Nephron (organoid): ENCODE measurements at regions not wholly inside any gene's neighbourhood (a gene's known extent, or its start where the extent isn't known, plus 50 kb on each side); places are given as distances from the start of the nearest gene placed in this dataset.

Experiments used
- H3K27ac Mint-ChIP-seq, 3 experiments: 2 replicates each; pipeline ENCODE4 v1.8.0; 2020; ENCODE audit warnings: mixed read lengths in 3 of 3, mild to moderate bottlenecking in 2 of 3, moderate library complexity in 1 of 3
- H3K27me3 Mint-ChIP-seq: 2 replicates; pipeline ENCODE4 v1.8.0; 2021; ENCODE audit warnings: low read depth, mild to moderate bottlenecking, moderate library complexity, mixed read lengths
- H3K36me3 Mint-ChIP-seq: 2 replicates; pipeline ENCODE4 v1.8.0; 2020; ENCODE audit warnings: low read depth, mixed read lengths
- H3K4me1 Mint-ChIP-seq: 2 replicates; pipeline ENCODE4 v1.8.0; 2020; ENCODE audit warnings: mixed read lengths
- H3K4me3 Mint-ChIP-seq, 3 experiments: 2 replicates each; pipeline ENCODE4 v1.8.0; 2020; ENCODE audit warnings: mild to moderate bottlenecking in 3 of 3, mixed read lengths in 3 of 3, moderate library complexity in 2 of 3
- H3K9me3 Mint-ChIP-seq: 2 replicates; pipeline ENCODE4 v1.8.0; 2020; ENCODE audit warnings: mixed read lengths
- TF ChIP-seq, protein P1 (sequence below), 3 experiments: fragments of 200-600 bp; sonication (generic); IDR thresholded peaks; one replicate each; pipeline ENCODE4 v1.5.0; 2021; ENCODE audit warnings: antibody characterized with exemption in 3 of 3; ENCODE audit not compliant: unreplicated experiment in 3 of 3

DNA sequence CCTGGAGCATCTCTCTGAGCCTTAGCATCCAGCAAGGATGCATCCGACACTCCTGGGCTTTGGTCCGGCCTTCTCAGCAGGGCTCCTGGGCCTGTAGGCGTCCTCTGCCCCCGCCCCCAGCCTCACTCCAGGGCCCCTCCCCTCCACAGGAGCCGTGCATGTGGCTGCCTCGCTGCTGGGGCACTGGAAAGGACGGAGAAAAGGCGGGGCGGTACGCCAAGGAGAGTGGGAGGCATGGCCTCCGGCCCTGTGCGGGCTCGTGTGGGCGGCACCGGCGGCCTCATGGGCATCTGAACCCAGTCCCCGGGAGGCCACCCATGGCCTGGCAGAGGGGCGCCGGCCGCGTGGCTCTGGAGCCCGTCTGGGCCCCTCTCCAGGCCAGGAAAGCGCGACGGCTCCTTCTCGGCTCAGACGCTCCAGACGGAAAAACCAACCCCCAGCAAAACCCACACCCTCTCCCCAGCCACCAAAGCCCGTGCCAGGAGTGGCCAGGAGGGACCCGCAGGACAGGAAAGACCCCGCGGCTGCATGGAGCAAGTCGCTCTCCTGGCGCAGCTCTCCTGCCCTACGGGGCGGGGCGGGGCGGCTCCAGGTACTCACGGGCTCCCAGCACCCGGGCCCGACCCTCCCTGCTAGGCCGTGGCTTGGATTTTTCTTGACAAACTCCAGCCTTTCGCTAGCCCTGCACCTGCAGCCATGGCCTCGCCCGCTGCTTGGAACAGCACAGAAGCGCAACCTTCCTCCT is 419.9 kb downstream of the QKI start:
- TF ChIP-seq, protein P1, sequence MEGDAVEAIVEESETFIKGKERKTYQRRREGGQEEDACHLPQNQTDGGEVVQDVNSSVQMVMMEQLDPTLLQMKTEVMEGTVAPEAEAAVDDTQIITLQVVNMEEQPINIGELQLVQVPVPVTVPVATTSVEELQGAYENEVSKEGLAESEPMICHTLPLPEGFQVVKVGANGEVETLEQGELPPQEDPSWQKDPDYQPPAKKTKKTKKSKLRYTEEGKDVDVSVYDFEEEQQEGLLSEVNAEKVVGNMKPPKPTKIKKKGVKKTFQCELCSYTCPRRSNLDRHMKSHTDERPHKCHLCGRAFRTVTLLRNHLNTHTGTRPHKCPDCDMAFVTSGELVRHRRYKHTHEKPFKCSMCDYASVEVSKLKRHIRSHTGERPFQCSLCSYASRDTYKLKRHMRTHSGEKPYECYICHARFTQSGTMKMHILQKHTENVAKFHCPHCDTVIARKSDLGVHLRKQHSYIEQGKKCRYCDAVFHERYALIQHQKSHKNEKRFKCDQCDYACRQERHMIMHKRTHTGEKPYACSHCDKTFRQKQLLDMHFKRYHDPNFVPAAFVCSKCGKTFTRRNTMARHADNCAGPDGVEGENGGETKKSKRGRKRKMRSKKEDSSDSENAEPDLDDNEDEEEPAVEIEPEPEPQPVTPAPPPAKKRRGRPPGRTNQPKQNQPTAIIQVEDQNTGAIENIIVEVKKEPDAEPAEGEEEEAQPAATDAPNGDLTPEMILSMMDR (IDR thresholded peaks at IDR 0.05; ENCODE audit: unreplicated experiment in 3 of 3), result no peak
- Mint-ChIP-seq H3K36me3 (no peaks in the 10 kb centered on the region), H3K27ac (no peak overlapping the region), H3K9me3 (peaks cover 16% of the 10 kb centered on the region), H3K4me1 (peaks cover 36% of the 10 kb centered on the region), H3K4me3 (no peak overlapping the region), H3K27me3 (peaks cover 61% of the 10 kb centered on the region)

DNA sequence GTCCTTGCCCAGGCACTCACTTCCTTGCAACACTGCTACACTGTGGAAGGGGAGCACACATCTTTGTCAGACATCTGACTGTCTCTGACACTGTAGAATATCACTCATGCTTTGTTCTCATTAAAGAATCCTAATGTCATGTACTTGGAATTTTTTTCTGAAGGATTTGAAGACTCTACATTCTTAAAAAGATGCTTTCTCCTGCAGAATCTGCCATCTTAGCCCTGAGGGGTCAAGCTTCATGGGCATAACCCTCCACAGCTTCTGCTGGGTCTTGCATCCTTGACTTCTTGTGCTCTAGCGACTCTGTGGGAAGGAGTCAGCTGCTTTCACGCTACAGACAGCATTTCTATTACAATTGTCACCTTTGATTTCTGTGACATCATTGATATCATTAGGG is 417.2 kb downstream of the QKI start:
- H3K36me3 Mint-ChIP-seq, result no peaks in the 10 kb centered on the region
- peaks cover 81% of the 10 kb centered on the region for H3K27me3 Mint-ChIP-seq
- no peak overlapping the region for H3K27ac Mint-ChIP-seq
- H3K9me3 Mint-ChIP-seq, result peaks cover 16% of the 10 kb centered on the region
- H3K4me3 Mint-ChIP-seq, result no peak overlapping the region
- H3K4me1 Mint-ChIP-seq, result peaks cover 18% of the 10 kb centered on the region
- TF ChIP-seq, protein P1 (IDR thresholded peaks at IDR 0.05; ENCODE audit: unreplicated experiment in 3 of 3), result no peak

DNA sequence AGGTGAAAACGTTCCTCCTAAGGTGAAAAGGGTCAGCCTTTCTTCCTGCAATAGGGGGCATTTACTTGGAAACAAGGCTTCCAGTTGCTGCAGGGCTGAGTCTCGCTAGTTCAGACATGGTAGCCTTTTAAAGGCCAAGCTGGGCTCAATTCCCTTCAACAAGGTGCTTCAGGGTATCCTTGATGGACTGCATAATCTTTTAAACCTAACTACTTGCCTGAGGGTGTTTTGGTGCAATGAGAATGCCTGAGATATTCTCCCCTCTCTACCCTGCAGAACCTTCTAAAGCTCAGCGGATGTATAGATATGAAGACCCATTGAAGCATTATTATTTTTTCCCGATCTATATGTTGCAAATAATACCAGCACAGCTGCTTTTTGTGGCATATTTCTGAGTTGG is 416.1 kb downstream of the QKI start:
- H3K9me3 Mint-ChIP-seq, result peaks cover 16% of the 10 kb centered on the region
- no peak overlapping the region for H3K27ac Mint-ChIP-seq
- H3K4me1 Mint-ChIP-seq, result peaks cover 17% of the 10 kb centered on the region
- H3K27me3 Mint-ChIP-seq, result peaks cover 81% of the 10 kb centered on the region
- TF ChIP-seq, protein P1 (IDR thresholded peaks at IDR 0.05; ENCODE audit: unreplicated experiment in 3 of 3), result no peak
- H3K4me3 Mint-ChIP-seq, result no peak overlapping the region
- H3K36me3 Mint-ChIP-seq, result no peaks in the 10 kb centered on the region

DNA sequence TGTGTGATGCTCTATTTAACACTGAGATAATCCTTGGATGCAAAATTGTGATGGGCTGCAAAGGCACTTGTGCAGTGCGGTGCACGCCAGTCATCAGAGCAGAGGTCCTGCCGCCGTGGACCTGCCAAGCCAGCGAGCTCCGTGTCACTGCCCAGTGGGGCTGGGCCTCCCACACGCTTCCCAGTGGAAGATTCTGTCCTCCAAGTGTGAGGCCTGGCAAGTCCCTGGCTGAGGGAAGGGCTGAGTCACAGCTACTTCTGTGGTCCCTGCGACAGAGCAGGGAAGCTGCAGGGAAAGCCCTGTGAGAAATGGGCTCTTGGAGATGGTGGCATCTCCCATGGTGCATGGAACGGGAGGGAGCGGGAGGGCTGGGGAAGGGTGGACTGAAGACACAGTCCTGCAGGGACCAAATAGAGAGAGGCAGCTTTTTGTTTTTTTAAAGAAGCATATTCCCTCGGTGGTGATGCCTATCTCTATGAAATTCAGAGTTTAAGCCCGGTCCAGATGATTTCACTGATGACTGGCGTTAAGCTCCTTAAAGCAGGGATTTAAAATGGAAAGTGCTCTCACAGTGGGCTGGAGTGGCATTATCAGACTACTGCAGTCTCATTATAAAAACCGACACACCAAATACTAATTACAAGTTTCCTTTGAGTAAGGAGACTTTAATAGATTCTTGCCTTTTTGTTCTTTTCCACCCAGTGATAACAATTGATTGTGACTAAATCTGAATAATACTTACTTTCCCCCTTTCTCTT is 413.7 kb downstream of the QKI start:
- Mint-ChIP-seq H3K36me3 (no peaks in the 10 kb centered on the region), H3K27me3 (peaks cover 82% of the 10 kb centered on the region), H3K4me3 (no peak overlapping the region), H3K4me1 (peaks cover 12% of the 10 kb centered on the region), H3K9me3 (peaks cover 16% of the 10 kb centered on the region), H3K27ac (no peak overlapping the region)
- TF ChIP-seq, protein P1 (IDR thresholded peaks at IDR 0.05; ENCODE audit: unreplicated experiment in 3 of 3), result no peak

DNA sequence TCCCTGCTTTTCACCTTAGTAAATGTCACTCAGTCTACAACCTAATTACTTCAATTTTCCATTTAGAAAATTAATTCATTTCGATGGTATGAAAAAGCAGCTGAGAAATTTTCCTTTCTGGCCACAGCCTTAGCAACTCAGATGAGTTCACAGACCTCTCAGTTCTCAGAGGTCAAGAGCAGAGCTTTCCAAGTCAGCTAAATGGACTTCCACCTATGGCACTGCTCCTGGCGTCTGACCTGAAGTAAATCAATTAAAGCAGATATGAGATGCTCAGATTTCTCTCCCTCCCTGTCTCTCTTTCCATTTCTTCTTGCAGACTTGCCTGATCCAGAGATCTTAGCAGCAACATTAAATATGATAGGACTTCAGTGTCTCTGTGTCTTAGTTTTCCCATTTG is 412.6 kb downstream of the QKI start:
- H3K4me3 Mint-ChIP-seq, result no peak overlapping the region
- H3K27me3 Mint-ChIP-seq, result peaks cover 80% of the 10 kb centered on the region
- no peak overlapping the region for H3K27ac Mint-ChIP-seq
- H3K36me3 Mint-ChIP-seq, result no peaks in the 10 kb centered on the region
- peaks cover 12% of the 10 kb centered on the region for H3K4me1 Mint-ChIP-seq
- H3K9me3 Mint-ChIP-seq, result peaks cover 14% of the 10 kb centered on the region
- TF ChIP-seq, protein P1 (IDR thresholded peaks at IDR 0.05; ENCODE audit: unreplicated experiment in 3 of 3), result no peak
